ENCODE measurements at regions not wholly inside any gene's neighbourhood (a gene's known extent, or its start where the extent isn't known, plus 50 kb on each side); places are given as distances from the start of the nearest gene placed in this dataset.

- Histone ChIP-seq H3K36me3 (ENCODE audit: insufficient read depth) (no peaks in the 10 kb centered on the region), H3K4me1 (ENCODE audit: insufficient read depth) (no peaks in the 10 kb centered on the region), H3K27ac (ENCODE audit: low read depth) (no peak overlapping the region), H3K4me3 (ENCODE audit: low read depth, low read length) (no peak overlapping the region)
- WGBS, result 67% methylated on average over 3 of the region's 3 CpGs
- no peak for DNase-seq (ENCODE audit: extremely low spot score)
Measured at GRCh38 chr6:92341201-92341600, 1078.2 kb downstream of the EPHA7 start.

GRCh38 chr6:92339936-92340640, 1079.3 kb downstream of the EPHA7 start:
- WGBS, result 80% methylated on average over 4 of the region's 4 CpGs
- H3K4me3 ChIP-seq (ENCODE audit: low read depth, low read length), result no peak overlapping the region
- H3K27ac ChIP-seq (ENCODE audit: low read depth), result no peak overlapping the region
- DNase-seq (ENCODE audit: extremely low spot score), result no peak
- no peaks in the 10 kb centered on the region for H3K4me1 ChIP-seq (ENCODE audit: insufficient read depth)
- no peaks in the 10 kb centered on the region for H3K36me3 ChIP-seq (ENCODE audit: insufficient read depth)

- DNase-seq (ENCODE audit: extremely low spot score), result no peak
- Histone ChIP-seq H3K27ac (ENCODE audit: low read depth) (no peak overlapping the region), H3K4me3 (ENCODE audit: low read depth, low read length) (no peak overlapping the region), H3K4me1 (ENCODE audit: insufficient read depth) (no peaks in the 10 kb centered on the region), H3K36me3 (ENCODE audit: insufficient read depth) (no peaks in the 10 kb centered on the region)
- WGBS, result 38% methylated on average over 2 of the region's 2 CpGs
Measured at GRCh38 chr6:92337571-92337970, 1081.8 kb downstream of the EPHA7 start.

GRCh38 chr6:92329208-92329847, 1090.0 kb downstream of the EPHA7 start:
- no peak for DNase-seq (ENCODE audit: extremely low spot score)
- Histone ChIP-seq H3K4me3 (ENCODE audit: low read depth, low read length) (no peak overlapping the region), H3K36me3 (ENCODE audit: insufficient read depth) (no peaks in the 10 kb centered on the region), H3K27ac (ENCODE audit: low read depth) (no peak overlapping the region), H3K4me1 (ENCODE audit: insufficient read depth) (no peaks in the 10 kb centered on the region)
- 38% methylated on average over 7 of the region's 7 CpGs for WGBS

- H3K4me3 ChIP-seq (ENCODE audit: low read depth, low read length), result no peak overlapping the region
Measured at GRCh38 chr6:92315312-92315711, 1104.0 kb downstream of the EPHA7 start.

GRCh38 chr6:92297101-92297500, 1122.3 kb downstream of the EPHA7 start:
- Histone ChIP-seq H3K4me3 (ENCODE audit: low read depth, low read length) (no peak overlapping the region), H3K27ac (ENCODE audit: low read depth) (no peak overlapping the region), H3K36me3 (ENCODE audit: insufficient read depth) (no peaks in the 10 kb centered on the region), H3K4me1 (ENCODE audit: insufficient read depth) (no peaks in the 10 kb centered on the region)
- 60% methylated on average over 4 of the region's 4 CpGs for WGBS
- no peak for DNase-seq (ENCODE audit: extremely low spot score)

More at GRCh38 chr6:92315312-92315711, 1104.0 kb downstream of the EPHA7 start:
- Histone ChIP-seq H3K4me1 (ENCODE audit: insufficient read depth) (no peaks in the 10 kb centered on the region), H3K27ac (ENCODE audit: low read depth) (no peak overlapping the region), H3K36me3 (ENCODE audit: insufficient read depth) (no peaks in the 10 kb centered on the region)
- WGBS, result 74% methylated on average over 1 of the region's 1 CpG
- DNase-seq (ENCODE audit: extremely low spot score), result no peak

GRCh38 chr6:92292067-92292466, 1127.3 kb downstream of the EPHA7 start:
- Histone ChIP-seq H3K36me3 (ENCODE audit: insufficient read depth) (no peaks in the 10 kb centered on the region), H3K4me3 (ENCODE audit: low read depth, low read length) (no peak overlapping the region), H3K27ac (ENCODE audit: low read depth) (no peak overlapping the region), H3K4me1 (ENCODE audit: insufficient read depth) (no peaks in the 10 kb centered on the region)
- 55% methylated on average over 1 of the region's 1 CpG for WGBS
- DNase-seq (ENCODE audit: extremely low spot score), result no peak

GRCh38 chr6:92289831-92290230, 1129.5 kb downstream of the EPHA7 start:
- no peak overlapping the region for H3K4me3 ChIP-seq (ENCODE audit: low read depth, low read length)
- DNase-seq (ENCODE audit: extremely low spot score), result no peak
- H3K4me1 ChIP-seq (ENCODE audit: insufficient read depth), result no peaks in the 10 kb centered on the region
- no peak overlapping the region for H3K27ac ChIP-seq (ENCODE audit: low read depth)
- no peaks in the 10 kb centered on the region for H3K36me3 ChIP-seq (ENCODE audit: insufficient read depth)

- H3K4me3 ChIP-seq (ENCODE audit: low read depth, low read length), result no peak overlapping the region
- H3K36me3 ChIP-seq (ENCODE audit: insufficient read depth), result no peaks in the 10 kb centered on the region
- DNase-seq (ENCODE audit: extremely low spot score), result no peak
- no peak overlapping the region for H3K27ac ChIP-seq (ENCODE audit: low read depth)
- H3K4me1 ChIP-seq (ENCODE audit: insufficient read depth), result no peaks in the 10 kb centered on the region
- WGBS, result 71% methylated on average over 3 of the region's 3 CpGs
Measured at GRCh38 chr6:92281571-92282076, 1137.7 kb downstream of the EPHA7 start.

- no peaks in the 10 kb centered on the region for H3K4me1 ChIP-seq (ENCODE audit: insufficient read depth)
- WGBS, result 80% methylated on average over 5 of the region's 5 CpGs
- DNase-seq (ENCODE audit: extremely low spot score), result no peak
- H3K36me3 ChIP-seq (ENCODE audit: insufficient read depth), result no peaks in the 10 kb centered on the region
- no peak overlapping the region for H3K4me3 ChIP-seq (ENCODE audit: low read depth, low read length)
- no peak overlapping the region for H3K27ac ChIP-seq (ENCODE audit: low read depth)
Measured at GRCh38 chr6:92275150-92275549, 1144.2 kb downstream of the EPHA7 start.

- 83% methylated on average over 8 of the region's 8 CpGs for WGBS
- Histone ChIP-seq H3K4me1 (ENCODE audit: insufficient read depth) (no peaks in the 10 kb centered on the region), H3K27ac (ENCODE audit: low read depth) (no peak overlapping the region), H3K36me3 (ENCODE audit: insufficient read depth) (no peaks in the 10 kb centered on the region), H3K4me3 (ENCODE audit: low read depth, low read length) (no peak overlapping the region)
- no peak for DNase-seq (ENCODE audit: extremely low spot score)
Measured at GRCh38 chr6:92274588-92274987, 1144.8 kb downstream of the EPHA7 start.

- Histone ChIP-seq H3K36me3 (ENCODE audit: insufficient read depth) (no peaks in the 10 kb centered on the region), H3K4me3 (ENCODE audit: low read depth, low read length) (no peak overlapping the region), H3K27ac (ENCODE audit: low read depth) (no peak overlapping the region), H3K4me1 (ENCODE audit: insufficient read depth) (no peaks in the 10 kb centered on the region)
- no peak for DNase-seq (ENCODE audit: extremely low spot score)
- 92% methylated on average over 2 of the region's 2 CpGs for WGBS
Measured at GRCh38 chr6:92273694-92274093, 1145.7 kb downstream of the EPHA7 start.

GRCh38 chr6:92271091-92271490, 1148.3 kb downstream of the EPHA7 start:
- Histone ChIP-seq H3K4me1 (ENCODE audit: insufficient read depth) (no peaks in the 10 kb centered on the region), H3K36me3 (ENCODE audit: insufficient read depth) (no peaks in the 10 kb centered on the region), H3K27ac (ENCODE audit: low read depth) (no peak overlapping the region), H3K4me3 (ENCODE audit: low read depth, low read length) (no peak overlapping the region)
- DNase-seq (ENCODE audit: extremely low spot score), result no peak
- 97% methylated on average over 1 of the region's 1 CpG for WGBS

- DNase-seq (ENCODE audit: extremely low spot score), result no peak
- Histone ChIP-seq H3K36me3 (ENCODE audit: insufficient read depth) (no peaks in the 10 kb centered on the region), H3K27ac (ENCODE audit: low read depth) (no peak overlapping the region), H3K4me3 (ENCODE audit: low read depth, low read length) (no peak overlapping the region), H3K4me1 (ENCODE audit: insufficient read depth) (no peaks in the 10 kb centered on the region)
- 94% methylated on average over 6 of the region's 6 CpGs for WGBS
Measured at GRCh38 chr6:92270365-92270764, 1149.0 kb downstream of the EPHA7 start.

Measured in urinary bladder (tissue), 3 donors.